H9 (cell line): ENCODE measurements at regions not wholly inside any gene's neighbourhood (a gene's known extent, or its start where the extent isn't known, plus 50 kb on each side); places are given as distances from the start of the nearest gene placed in this dataset.

Experiments used
- DNase-seq: peaks from one replicate; pipeline ENCODE4 v3.0.0-alpha.2; 2017
- H2AFZ ChIP-seq: one replicate; pipeline ENCODE4 v1.6.1; 2013; ENCODE audit warnings: mild to moderate bottlenecking, low read length, control low read depth, moderate library complexity
- H2AK5ac ChIP-seq: 2 replicates; pipeline ENCODE4 v1.6.1; 2013; ENCODE audit warnings: low read length, control low read depth, mixed read lengths; ENCODE audit not compliant: insufficient read length
- H2BK120ac ChIP-seq: one replicate; pipeline ENCODE4 v1.6.1; 2013; ENCODE audit warnings: low read depth, mild to moderate bottlenecking, low read length, control low read depth, inconsistent platforms; ENCODE audit not compliant: poor library complexity, severe bottlenecking
- H2BK12ac ChIP-seq: 2 replicates; pipeline ENCODE4 v1.6.1; 2013; ENCODE audit warnings: low read length, control low read depth, mixed read lengths, low read depth; ENCODE audit not compliant: insufficient read length
- H2BK15ac ChIP-seq: 2 replicates; pipeline ENCODE4 v1.6.1; 2013; ENCODE audit warnings: low read depth, low read length, control low read depth
- H2BK20ac ChIP-seq: one replicate; pipeline ENCODE4 v1.6.1; 2013; ENCODE audit warnings: low read depth, mild to moderate bottlenecking, low read length, control low read depth, inconsistent platforms; ENCODE audit not compliant: poor library complexity, severe bottlenecking
- H2BK5ac ChIP-seq: 2 replicates; pipeline ENCODE4 v1.6.1; 2013; ENCODE audit warnings: low read length, control low read depth, mixed read lengths; ENCODE audit not compliant: insufficient read length
- H3K14ac ChIP-seq: 2 replicates; pipeline ENCODE4 v1.6.1; 2013; ENCODE audit warnings: low read length, control low read depth; ENCODE audit not compliant: insufficient read depth
- H3K18ac ChIP-seq: 2 replicates; pipeline ENCODE4 v1.6.1; 2013; ENCODE audit warnings: low read depth, mild to moderate bottlenecking, mixed read lengths, low read length, control low read depth; ENCODE audit not compliant: insufficient read length
- H3K23ac ChIP-seq: 2 replicates; pipeline ENCODE4 v1.6.1; 2013; ENCODE audit warnings: low read length, control low read depth, mixed read lengths, low read depth; ENCODE audit not compliant: insufficient read length
- H3K23me2 ChIP-seq: 2 replicates; pipeline ENCODE4 v1.6.1; 2013; ENCODE audit warnings: low read depth, mild to moderate bottlenecking, mixed read lengths, low read length, control low read depth; ENCODE audit not compliant: insufficient read length, poor library complexity, severe bottlenecking
- H3K27ac ChIP-seq: 2 replicates; pipeline ENCODE4 v1.5.1; 2013; ENCODE audit warnings: low read length, control low read depth, mixed read lengths, low read depth; ENCODE audit not compliant: insufficient read length
- H3K27me3 ChIP-seq: 2 replicates; pipeline ENCODE4 v1.6.1; 2013; ENCODE audit warnings: low read length, control low read depth, inconsistent platforms; ENCODE audit not compliant: insufficient read depth
- H3K4ac ChIP-seq: 2 replicates; pipeline ENCODE4 v1.6.1; 2013; ENCODE audit warnings: low read depth, mild to moderate bottlenecking, control low read depth, inconsistent platforms, low read length, moderate library complexity
- H3K4me1 ChIP-seq: 2 replicates; pipeline ENCODE4 v1.6.1; 2013; ENCODE audit warnings: low read length, control low read depth, inconsistent platforms; ENCODE audit not compliant: insufficient read depth
- H3K4me2 ChIP-seq: 2 replicates; pipeline ENCODE4 v1.6.1; 2013; ENCODE audit warnings: low read length, control low read depth, mixed read lengths; ENCODE audit not compliant: insufficient read length, insufficient read depth
- H3K56ac ChIP-seq: 2 replicates; pipeline ENCODE4 v1.6.1; 2013; ENCODE audit warnings: low read depth, mild to moderate bottlenecking, mixed read lengths, low read length, control low read depth; ENCODE audit not compliant: insufficient read length
- H3K79me1 ChIP-seq: 2 replicates; pipeline ENCODE4 v1.6.1; 2013; ENCODE audit warnings: low read depth, mild to moderate bottlenecking, moderate library complexity, low read length, control low read depth, inconsistent platforms; ENCODE audit not compliant: insufficient read depth, poor library complexity, severe bottlenecking
- H3K79me2 ChIP-seq: 2 replicates; pipeline ENCODE4 v1.6.1; 2013; ENCODE audit warnings: low read length, control low read depth, inconsistent platforms; ENCODE audit not compliant: insufficient read depth
- H3K9ac ChIP-seq: 2 replicates; pipeline ENCODE4 v1.6.1; 2013; ENCODE audit warnings: low read length, control low read depth, mixed read lengths; ENCODE audit not compliant: insufficient read length; ENCODE audit errors: extremely low read depth
- H3K9me3 ChIP-seq: one replicate; pipeline ENCODE4 v1.6.1; 2013; ENCODE audit warnings: low read depth, low read length, inconsistent platforms; ENCODE audit not compliant: control insufficient read depth
- H3T11ph ChIP-seq: one replicate; pipeline ENCODE4 v1.6.1; 2013; ENCODE audit warnings: mild to moderate bottlenecking, low read length, control low read depth, inconsistent platforms
- H4K20me1 ChIP-seq: one replicate; pipeline ENCODE4 v1.6.1; 2013; ENCODE audit not compliant: control insufficient read depth, insufficient read length, insufficient read depth
- H4K5ac ChIP-seq: 2 replicates; pipeline ENCODE4 v1.6.1; 2013; ENCODE audit warnings: low read depth, mild to moderate bottlenecking, mixed read lengths, low read length, control low read depth; ENCODE audit not compliant: insufficient read length
- H4K8ac ChIP-seq: replicated peaks from 2 replicates; pipeline ENCODE4 v1.6.1; 2013; ENCODE audit warnings: low read length, control low read depth, mixed read lengths, low read depth; ENCODE audit not compliant: insufficient read length
- H4K91ac ChIP-seq: 2 replicates; pipeline ENCODE4 v1.6.1; 2013; ENCODE audit warnings: low read depth, mild to moderate bottlenecking, moderate library complexity, mixed read lengths, low read length, control low read depth; ENCODE audit not compliant: insufficient read length
- H3K27ac Mint-ChIP-seq, 3 experiments: 2 replicates in 2 of 3; 3 replicates in 1 of 3; pipeline ENCODE4 v1.8.0; 2020 to 2021; ENCODE audit warnings: mixed read lengths in 3 of 3, mild to moderate bottlenecking in 1 of 3, moderate library complexity in 1 of 3
- H3K27me3 Mint-ChIP-seq: 2 replicates; pipeline ENCODE4 v1.8.0; 2021; ENCODE audit warnings: low read depth, mild to moderate bottlenecking, moderate library complexity, mixed read lengths
- H3K36me3 Mint-ChIP-seq, 3 experiments: 2 replicates in 2 of 3; 3 replicates in 1 of 3; pipeline ENCODE4 v1.8.0; 2020 to 2021; ENCODE audit warnings: low read depth in 3 of 3, mixed read lengths in 3 of 3; ENCODE audit not compliant: insufficient read depth in 1 of 3
- H3K4me1 Mint-ChIP-seq, 2 experiments: 2 replicates each; pipeline ENCODE4 v1.8.0; 2020; ENCODE audit warnings: mixed read lengths in 2 of 2
- H3K4me3 Mint-ChIP-seq, 2 experiments: 2 replicates in 1 of 2; 3 replicates in 1 of 2; pipeline ENCODE4 v1.8.0; 2020 to 2021; ENCODE audit warnings: mild to moderate bottlenecking in 2 of 2, mixed read lengths in 2 of 2, moderate library complexity in 1 of 2
- H3K9me3 Mint-ChIP-seq, 2 experiments: 2 replicates in 1 of 2; 3 replicates in 1 of 2; pipeline ENCODE4 v1.8.0; 2020; ENCODE audit warnings: mild to moderate bottlenecking in 2 of 2, mixed read lengths in 2 of 2, moderate library complexity in 1 of 2
- WGBS: extraction: QIAGEN DNeasy Blood & Tissue Kit; methylation state at CpG from one replicate; pipeline ENCODE4 v1.1.7; 2013; ENCODE audit warnings: missing lambda C conversion rate, low lambda C conversion rate, mixed read lengths; ENCODE audit not compliant: insufficient read length; ENCODE audit errors: extremely low coverage; 5-methylcytosine and 5-hydroxymethylcytosine counted together
- TF ChIP-seq, protein P1 (sequence below): fragments of 200-600 bp; sonication (generic); conservative IDR thresholded peaks from 3 replicates; pipeline ENCODE4 v1.8.0; 2021; ENCODE audit warnings: antibody characterized with exemption, mild to moderate bottlenecking

DNA sequence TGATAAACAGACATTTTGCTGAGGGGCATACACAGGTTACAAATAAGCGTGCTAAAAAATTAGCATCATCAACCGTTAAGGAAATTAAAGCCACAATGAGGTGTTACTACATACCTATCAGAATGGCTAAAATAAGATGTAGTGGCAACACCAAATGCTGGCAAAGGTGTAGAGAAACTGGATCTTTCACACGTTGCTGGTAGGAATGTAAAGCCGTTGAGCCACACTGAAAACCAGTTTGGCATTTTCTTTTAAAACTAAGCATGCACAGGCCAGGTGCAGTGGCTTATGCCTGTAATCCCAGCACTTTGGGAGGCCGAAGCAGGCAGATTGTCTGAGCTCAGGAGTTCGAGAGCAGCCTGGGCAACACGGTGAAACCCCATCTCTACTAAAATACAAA, 67.0 kb upstream of the SYK start:
- Mint-ChIP-seq H3K36me3 (peaks cover 6 to 17% (median 11%) of the 10 kb centered on the region in 3 experiments), H3K4me1 (no peaks in the 10 kb centered on the region), H3K27ac (no peak overlapping the region), H3K27me3 (no peaks in the 10 kb centered on the region; the same call in 1 of the 2 replicates), H3K4me3 (no peak overlapping the region), H3K9me3 (peaks cover 25 to 32% of the 10 kb centered on the region in 2 experiments)
- H2AFZ ChIP-seq, result no peak overlapping the region
- H4K91ac ChIP-seq, result no peak overlapping the region
- no peaks in the 10 kb centered on the region for H3K79me2 ChIP-seq
- H4K5ac ChIP-seq, result no peak overlapping the region
- DNase-seq, result no peak
- no peak overlapping the region for H4K8ac ChIP-seq
- WGBS, result no CpG with 5 or more reads among the region's 7 CpGs
- TF ChIP-seq, protein P1, sequence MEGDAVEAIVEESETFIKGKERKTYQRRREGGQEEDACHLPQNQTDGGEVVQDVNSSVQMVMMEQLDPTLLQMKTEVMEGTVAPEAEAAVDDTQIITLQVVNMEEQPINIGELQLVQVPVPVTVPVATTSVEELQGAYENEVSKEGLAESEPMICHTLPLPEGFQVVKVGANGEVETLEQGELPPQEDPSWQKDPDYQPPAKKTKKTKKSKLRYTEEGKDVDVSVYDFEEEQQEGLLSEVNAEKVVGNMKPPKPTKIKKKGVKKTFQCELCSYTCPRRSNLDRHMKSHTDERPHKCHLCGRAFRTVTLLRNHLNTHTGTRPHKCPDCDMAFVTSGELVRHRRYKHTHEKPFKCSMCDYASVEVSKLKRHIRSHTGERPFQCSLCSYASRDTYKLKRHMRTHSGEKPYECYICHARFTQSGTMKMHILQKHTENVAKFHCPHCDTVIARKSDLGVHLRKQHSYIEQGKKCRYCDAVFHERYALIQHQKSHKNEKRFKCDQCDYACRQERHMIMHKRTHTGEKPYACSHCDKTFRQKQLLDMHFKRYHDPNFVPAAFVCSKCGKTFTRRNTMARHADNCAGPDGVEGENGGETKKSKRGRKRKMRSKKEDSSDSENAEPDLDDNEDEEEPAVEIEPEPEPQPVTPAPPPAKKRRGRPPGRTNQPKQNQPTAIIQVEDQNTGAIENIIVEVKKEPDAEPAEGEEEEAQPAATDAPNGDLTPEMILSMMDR, result no peak
- no peaks in the 10 kb centered on the region for H3K23me2 ChIP-seq
- H3K9me3 ChIP-seq, result peaks cover 16% of the 10 kb centered on the region
- no peak overlapping the region for H3K4ac ChIP-seq
- no peak overlapping the region for H3K9ac ChIP-seq
- H3K56ac ChIP-seq, result no peak overlapping the region
- no peak overlapping the region for H2BK120ac ChIP-seq
- no peak overlapping the region for H2BK5ac ChIP-seq
- no peak overlapping the region for H3K14ac ChIP-seq
- H3K18ac ChIP-seq, result no peak overlapping the region
- H3K79me1 ChIP-seq, result no peaks in the 10 kb centered on the region
- no peaks in the 10 kb centered on the region for H4K20me1 ChIP-seq
- no peak overlapping the region for H3T11ph ChIP-seq
- H2BK12ac ChIP-seq, result no peak overlapping the region
- no peaks in the 10 kb centered on the region for H3K27me3 ChIP-seq
- no peak overlapping the region for H3K27ac ChIP-seq
- H2BK20ac ChIP-seq, result no peak overlapping the region
- H2BK15ac ChIP-seq, result no peak overlapping the region
- no peak overlapping the region for H3K4me2 ChIP-seq
- no peaks in the 10 kb centered on the region for H3K4me1 ChIP-seq
- H2AK5ac ChIP-seq, result no peak overlapping the region
- H3K23ac ChIP-seq, result no peak overlapping the region
